HG02981 (cell line): ENCODE measurements at regions not wholly inside any gene's neighbourhood (a gene's known extent, or its start where the extent isn't known, plus 50 kb on each side); places are given as distances from the start of the nearest gene placed in this dataset.
A peak's percentile ranks its signal among the peaks of the same experiment; 100 is the strongest.
"Not testable (repeated sequence)": the region's sequence is repeated elsewhere in the genome, so short reads cannot be mapped to it uniquely, and the experiment has no call there.

Experiments used
- ATAC-seq: cut with Tn5 transposase; IDR thresholded peaks from one replicate; pipeline ENCODE4 v1.9.1; 2021; ENCODE audit warnings: mild to moderate bottlenecking, moderate library complexity; ENCODE audit not compliant: unreplicated experiment

DNA sequence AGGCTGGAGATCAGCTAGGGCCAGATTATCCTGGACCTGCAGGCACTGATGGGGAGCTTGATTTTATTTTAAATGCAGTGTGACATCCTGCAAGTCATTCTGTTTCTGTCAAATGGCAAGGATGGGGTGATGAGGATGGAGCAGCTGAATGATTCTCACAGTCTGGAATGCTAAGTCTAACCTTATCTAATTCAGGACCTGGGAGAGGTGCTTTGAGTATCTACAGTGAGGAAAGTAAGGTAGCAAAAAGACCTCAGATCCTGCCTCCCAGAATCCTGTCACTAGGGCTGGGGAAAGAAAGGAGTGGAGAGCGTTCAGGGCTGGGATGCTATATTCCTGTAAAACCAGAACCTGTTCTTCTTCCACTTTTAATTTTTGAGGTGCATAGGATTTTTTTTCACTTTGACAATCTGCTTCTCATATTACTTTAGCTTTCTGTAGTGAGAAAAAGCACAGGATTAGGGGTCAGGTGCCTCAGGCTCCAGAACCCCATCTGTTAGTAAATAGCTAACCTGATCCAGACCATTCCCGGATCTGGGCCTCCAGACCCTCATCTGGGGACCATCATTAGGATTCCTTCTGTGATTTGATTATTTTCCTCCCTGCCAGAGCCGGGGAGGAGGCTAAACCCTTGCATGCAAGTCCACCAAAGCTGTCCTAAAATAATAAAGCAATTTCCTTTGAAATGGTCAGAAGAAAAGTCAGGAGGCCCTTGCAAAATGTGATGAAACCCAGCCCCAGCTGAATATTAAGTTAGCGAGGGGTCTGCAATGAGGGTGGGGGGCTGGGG is 54.7 kb downstream of the ASCL1 start:
- no peak for ATAC-seq

DNA sequence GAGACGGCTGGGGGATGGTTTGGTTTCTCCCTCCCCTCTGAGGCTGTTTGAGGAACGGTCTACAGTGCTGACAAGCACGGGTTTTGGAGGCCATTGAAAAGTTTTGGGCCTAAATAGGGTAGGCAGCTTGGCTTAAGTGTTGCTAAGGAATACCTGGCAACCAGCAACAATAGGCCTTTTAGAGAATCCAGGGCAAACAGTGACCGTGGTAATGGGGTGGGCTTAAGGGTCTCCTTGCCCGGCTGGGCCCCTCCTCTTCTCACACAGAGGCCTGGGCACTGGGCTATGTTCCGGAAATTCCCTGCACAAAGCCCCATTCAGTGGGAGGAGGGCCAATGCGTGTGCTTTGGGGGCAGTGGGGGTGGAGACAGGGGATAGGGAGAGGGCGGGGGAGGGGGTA is 55.4 kb downstream of the ASCL1 start:
- no peak for ATAC-seq

DNA sequence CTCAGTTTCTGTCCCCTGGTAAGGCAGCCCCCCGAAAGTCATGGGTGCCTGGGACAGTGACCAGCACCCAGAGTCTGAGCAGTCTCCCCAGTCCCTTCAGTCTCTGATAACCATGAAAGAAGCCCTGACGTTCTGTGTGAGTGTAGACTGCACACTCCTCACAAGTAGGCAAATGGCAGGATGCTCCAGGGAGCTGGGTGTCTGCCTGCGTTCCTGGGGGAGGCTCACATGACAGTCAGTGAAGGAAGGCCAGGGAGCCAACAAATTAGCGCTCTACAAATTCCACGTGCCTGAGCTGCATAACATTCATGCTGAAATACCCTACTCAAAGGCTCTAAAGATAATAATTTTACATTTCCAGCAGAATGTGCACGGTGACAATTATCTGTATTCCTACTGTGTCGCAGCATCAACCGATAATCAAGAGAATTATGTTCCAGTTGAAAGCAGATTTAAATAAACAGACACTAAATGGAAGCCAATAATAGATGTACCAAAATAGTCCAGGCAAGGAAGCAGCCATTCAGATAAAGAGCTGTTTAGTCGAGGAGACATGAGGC is 56.3 kb downstream of the ASCL1 start:
- no peak for ATAC-seq

- no peak for ATAC-seq
Measured at GRCh38 chr12:103016381-103016780, 58.9 kb downstream of the ASCL1 start.

DNA sequence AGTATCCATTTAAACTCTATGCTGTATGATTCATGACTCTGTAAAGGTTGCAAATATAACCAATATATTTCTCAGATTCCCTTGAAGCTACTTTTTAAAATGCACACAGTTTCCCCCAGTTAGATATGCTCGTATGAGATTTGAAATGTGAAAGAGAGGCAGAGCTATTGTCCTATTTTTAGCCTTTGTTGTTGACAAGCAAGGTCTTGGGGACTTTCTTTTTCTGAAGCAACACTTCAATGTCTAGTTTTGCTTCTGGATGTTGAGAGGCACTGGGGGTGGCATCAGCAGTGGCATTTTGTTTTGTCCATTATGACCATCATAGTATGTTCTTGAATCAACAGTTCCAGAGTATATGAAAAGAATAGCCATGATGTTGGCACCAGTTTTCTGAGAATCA is 63.4 kb downstream of the ASCL1 start:
- no peak for ATAC-seq

- ATAC-seq: no peak
Measured at GRCh38 chr12:103021538-103022218, 64.2 kb downstream of the ASCL1 start.

GRCh38 chr12:103024650-103025049 is 67.2 kb downstream of the ASCL1 start:
- no peak for ATAC-seq

DNA sequence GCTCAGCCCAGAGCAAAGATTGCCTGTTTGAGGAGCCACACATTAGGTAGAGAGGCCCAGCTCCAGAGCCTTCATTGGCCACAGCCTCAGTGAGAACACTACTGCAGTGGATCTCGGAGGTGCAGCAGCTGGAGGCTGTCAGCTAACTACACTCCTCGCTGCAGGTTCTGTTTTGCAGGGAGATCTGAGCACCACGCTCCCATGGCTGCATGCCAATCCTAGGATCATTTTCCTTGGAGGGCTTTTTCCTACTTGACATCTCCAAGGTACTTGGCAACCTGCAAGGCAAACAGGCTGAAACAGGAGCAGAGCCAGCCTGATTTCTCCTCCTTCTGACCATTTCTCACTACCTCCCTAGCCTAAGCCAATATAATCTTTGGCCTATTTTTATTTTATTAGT is 69.2 kb downstream of the ASCL1 start:
- not testable (repeated sequence) for ATAC-seq

- no peak for ATAC-seq
Measured at GRCh38 chr12:103028881-103029639, 71.6 kb downstream of the ASCL1 start.

DNA sequence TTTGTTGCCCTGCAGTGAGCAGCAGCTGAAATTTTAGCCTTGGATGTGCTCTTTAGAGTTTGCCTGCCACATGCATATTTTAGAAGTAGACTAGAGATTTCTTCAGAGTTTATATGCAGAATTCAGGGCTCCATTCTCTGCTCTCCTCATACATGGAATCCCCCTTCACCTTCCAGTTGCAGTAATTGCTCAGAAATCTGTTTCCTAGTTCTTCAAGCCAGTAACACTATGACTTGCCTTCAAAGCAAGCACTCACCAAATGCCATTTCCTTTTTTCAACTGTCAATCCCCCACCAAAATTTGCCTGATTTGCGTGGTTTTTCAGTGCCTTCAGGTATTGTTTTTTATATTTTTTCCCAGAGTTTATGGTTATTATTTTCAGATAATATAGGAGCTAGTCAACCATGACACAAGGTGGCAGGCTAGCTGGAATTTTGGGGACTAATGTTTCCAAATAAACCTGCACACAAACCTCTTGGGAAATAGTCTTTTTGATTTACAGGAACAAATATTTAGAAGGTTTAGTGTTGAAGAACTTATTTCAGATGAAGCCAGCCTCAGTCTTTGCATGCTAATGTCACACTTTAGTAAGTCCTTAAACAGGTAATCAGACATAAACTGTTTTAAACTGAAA is 79.2 kb downstream of the ASCL1 start:
- ATAC-seq: no peak

- no peak for ATAC-seq
Measured at GRCh38 chr12:103043531-103044486, 86.3 kb downstream of the ASCL1 start.

- no peak for ATAC-seq
Measured at GRCh38 chr12:103046154-103046553, 88.7 kb downstream of the ASCL1 start.

DNA sequence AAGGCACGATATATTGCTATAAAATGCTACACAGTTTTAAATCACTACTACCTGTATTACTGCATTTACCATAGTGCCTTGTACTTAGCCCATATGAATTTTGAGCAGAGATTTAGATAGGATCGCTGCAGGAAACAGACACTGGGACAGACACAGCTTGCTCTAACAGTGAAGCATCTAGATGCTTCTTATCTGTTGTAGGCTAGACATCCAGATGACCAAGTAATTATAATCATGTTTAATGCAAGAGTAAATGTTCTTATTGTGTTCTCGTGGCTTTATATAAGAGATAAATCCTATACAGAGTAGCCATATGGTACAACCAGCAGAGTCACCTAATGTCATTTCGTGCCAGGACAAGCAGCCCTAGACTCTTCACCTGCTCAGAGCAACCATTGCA is 92.8 kb downstream of the ASCL1 start:
- no peak for ATAC-seq

DNA sequence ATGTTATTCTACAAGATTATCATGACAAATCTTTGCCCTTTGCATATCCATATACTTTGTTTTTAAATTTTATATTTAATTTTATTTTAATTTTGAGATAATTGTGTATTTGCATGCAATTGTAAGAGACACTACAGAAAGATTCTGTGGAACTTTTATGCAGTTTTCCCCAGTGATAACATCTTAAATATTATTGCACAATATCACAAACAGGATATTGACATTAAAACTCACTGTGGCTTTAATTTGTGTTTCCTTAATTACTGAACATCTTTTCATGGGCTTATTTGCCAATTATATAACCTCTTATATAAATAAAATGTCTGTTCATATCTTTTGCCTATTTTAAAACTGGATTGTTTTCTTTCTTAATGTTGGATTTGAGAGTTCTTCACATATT is 95.6 kb downstream of the ASCL1 start:
- ATAC-seq: no peak

GRCh38 chr12:103073630-103074029 is 116.2 kb downstream of the ASCL1 start:
- no peak for ATAC-seq

- no peak for ATAC-seq
Measured at GRCh38 chr12:103075848-103076247, 118.4 kb downstream of the ASCL1 start.

DNA sequence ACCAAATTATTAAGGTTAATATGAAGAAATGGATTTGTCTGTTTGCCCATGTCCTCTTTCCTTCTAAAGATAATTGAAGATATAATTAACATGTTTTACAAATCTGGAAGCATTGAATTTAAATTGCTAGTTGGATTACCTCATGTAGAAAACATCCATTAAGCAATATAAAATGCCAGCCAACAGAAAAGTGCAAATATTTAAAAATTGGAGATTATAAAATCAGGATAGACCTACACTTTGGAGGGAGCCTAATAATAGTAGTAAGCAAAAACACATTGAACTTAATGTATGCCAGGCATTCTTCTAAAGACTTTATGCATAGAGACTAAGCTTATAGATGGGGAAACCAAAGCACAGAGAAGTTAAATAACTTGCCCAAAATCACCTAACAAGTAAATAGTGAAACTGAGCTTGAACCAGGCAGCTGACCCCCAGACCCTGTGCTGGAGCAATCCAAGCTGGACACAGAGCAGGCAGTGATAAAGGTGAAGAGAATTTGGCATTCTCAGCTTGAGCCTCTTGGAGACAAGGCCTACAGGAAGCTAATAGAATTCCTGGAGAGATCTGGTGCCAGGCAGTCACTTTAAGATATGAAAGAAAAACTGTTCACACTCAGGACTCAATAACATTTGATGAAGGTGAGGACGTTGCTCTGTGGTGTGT is 119.8 kb downstream of the ASCL1 start:
- ATAC-seq: no peak

DNA sequence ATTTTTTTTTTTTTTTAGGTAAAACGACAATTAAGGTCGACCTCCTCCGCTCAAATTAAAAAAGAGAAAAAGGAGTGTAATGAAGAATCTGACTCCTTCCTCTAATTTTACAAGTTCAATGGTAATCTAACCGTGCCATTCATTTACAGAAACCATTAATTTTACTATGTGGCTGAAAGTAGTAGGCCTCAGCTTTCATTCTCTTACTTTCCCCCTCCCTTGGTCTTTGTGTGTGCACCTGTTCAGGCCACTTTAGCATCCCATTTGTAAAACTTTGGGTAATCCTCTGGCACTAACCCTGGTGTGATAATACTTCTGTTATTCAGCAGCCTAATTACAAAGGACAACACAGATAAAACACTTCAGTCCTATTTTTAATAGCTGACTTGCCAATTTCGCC is 128.1 kb downstream of the ASCL1 start:
- peak; percentile 85 for ATAC-seq

DNA sequence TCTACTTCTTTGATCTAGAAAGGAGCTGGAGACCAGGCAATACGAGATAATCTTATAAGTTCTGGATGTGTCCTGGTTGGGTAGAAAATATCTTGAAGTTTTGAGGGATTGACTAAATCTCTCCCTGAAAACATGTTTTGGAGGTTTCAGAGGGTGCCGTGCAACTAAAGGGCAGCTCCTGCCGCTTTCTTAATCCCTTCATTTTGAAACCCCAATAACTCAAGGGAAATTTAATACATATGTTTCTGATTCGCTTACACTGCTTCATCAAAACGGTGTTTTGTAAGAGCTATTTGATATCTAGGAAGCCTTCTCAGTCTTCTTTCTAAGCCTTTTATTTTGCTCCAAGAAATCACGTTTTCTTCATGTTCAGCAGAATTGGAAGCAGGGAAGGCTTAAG is 129.0 kb downstream of the ASCL1 start:
- ATAC-seq: no peak
